Femur (tissue), 1 donor: ENCODE measurements at regions not wholly inside any gene's neighbourhood (a gene's known extent, or its start where the extent isn't known, plus 50 kb on each side); places are given as distances from the start of the nearest gene placed in this dataset.

Source experiments
- DNase-seq: peaks from one replicate; pipeline ENCODE4 v3.0.0-alpha.2; 2017

DNA sequence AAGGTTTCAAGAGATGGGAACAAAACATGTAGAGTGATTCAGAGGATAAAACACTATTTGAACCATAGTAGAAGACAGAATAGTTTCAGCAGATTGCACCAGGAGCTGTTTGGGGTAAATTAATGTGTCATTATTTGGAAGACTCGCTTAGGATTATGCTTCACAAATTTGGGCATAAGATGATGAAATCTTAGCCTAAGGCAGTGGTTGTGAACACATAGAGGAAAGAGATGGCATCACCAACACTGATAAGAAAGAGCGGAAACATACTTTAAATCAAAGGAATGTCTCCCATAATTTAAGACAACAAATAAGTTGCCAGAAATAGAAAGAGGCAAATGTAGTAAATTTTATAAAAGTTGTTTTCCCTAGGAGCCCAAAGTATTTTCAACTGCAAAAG, 66.1 kb upstream of the TBCA start:
- no peak for DNase-seq

DNA sequence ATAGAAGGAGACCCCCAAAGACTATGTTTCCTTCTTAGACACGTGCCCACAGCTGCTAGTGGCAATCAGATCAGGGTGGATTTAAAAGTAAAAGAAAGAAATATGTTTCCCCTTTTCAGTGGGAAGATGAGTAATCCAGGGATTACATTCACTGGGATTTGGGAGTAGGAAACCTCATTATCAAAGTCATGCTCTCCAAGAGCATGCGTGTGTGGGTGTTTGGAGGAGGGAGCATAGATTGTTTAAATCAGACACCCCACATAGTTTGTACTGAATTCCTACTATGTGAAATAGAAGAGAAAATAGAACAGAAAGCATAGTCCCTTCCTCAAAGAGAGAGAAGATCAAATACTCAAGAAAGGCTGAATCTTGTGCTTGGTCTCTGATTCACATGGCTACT, 65.5 kb upstream of the TBCA start:
- no peak for DNase-seq

DNA sequence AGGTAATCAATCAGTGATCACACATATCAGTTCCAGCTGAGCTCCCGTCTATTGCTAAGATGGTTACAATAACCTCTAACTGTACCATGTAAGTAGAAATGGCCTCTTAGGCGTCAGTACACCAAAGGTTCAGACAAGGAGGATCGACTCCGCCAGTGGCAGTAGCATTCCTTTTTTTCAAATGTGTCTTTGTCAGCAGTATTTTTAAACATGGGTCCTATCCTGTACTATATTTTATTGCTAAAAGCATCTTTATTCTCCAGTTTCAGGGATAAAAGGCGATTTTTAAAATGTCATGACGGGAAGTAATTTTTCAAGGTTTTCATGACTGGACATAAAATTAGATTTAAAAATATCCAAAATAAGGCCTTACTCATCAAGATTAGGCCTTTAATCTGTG, 64.8 kb upstream of the TBCA start:
- DNase-seq, result no peak

DNA sequence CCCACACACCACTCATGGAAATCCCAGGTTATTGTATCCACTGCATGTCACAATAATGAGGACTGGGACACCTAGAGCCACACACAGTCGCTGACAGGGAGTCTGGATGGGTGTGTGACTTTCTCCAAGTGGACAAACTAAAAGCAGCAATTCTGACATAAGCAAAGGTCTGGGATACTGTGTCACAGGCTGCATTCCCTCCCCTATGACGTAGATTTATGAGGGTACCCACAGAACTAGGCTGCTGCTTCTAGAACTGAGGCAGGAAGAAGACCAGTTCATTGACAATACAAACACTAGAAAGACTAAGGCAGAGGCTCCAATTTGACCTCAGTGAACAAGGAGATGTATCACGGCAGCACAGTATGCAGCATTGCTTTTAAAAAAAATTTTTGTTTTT, 63.6 kb upstream of the TBCA start:
- no peak for DNase-seq

DNA sequence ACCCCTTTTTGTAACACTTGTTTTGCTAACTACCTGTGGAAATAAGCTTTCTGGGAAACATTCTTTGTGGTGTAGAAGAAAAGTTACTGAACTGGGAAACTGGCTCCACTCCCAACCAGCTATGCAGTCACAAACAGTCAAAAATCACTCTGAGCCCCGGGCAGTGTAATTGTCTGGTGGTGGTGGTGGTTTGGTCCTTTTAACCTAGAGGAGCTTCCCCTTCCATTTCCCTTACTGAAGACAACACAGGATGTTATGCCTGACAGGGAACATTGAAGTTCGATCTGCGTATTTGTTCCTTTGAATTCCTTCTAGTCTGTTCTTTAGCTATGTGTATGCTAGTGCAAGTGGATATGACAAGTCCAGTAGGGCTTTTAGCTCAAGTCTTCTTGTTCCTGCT, 56.8 kb upstream of the TBCA start:
- no peak for DNase-seq

DNA sequence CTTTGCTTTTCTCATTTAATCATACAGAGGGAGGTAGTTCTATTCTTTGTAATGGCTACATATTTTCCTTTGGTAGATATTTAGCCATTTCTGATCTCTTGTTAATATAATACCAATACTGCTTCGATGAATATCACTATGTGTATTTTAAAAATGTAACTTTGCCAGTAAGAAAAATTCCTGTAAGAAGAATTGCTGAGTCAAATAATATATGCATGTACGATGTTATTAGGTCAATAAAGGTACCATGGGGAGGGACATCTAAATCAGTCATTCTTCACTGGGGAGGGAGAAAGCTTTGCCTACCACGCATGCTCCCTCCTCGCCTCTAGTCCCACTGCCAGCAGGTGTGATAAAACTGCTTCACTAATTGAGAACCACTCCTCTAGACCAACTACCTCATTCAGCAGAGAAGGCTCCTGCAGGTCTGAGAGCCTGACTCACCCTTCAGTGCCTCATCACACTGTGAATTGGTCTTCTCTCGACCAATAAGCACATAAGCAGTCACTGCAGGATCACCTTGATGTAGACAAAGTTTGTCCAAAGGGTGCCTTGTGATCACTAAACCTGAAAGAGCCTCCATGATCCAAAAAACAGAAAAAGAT, 56.1 kb upstream of the TBCA start:
- DNase-seq, result no peak

DNA sequence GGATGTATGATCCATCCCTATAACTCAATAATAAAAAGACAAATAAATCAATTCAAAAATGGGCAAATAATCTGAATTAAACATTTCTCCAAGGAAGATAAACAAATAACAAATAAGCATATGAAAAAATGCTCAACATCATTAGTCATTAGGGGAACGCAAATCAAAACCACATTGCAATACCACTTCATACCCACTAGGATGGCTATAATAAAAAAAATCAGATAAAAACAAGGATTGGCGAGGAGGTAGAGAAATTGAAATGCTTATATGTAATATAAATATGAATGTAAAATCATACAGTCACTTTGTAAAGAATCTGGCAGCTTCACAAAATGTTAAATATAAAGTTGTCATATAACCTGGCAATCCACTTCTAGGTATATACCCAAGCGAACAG, 52.3 kb upstream of the TBCA start:
- no peak for DNase-seq
